H4 (cell line): ENCODE measurements at regions not wholly inside any gene's neighbourhood (a gene's known extent, or its start where the extent isn't known, plus 50 kb on each side); places are given as distances from the start of the nearest gene placed in this dataset.

Experiments
- DNase-seq: peaks from one replicate; pipeline ENCODE4 v3.0.0-alpha.2; 2015; ENCODE audit warnings: low spot score

DNA sequence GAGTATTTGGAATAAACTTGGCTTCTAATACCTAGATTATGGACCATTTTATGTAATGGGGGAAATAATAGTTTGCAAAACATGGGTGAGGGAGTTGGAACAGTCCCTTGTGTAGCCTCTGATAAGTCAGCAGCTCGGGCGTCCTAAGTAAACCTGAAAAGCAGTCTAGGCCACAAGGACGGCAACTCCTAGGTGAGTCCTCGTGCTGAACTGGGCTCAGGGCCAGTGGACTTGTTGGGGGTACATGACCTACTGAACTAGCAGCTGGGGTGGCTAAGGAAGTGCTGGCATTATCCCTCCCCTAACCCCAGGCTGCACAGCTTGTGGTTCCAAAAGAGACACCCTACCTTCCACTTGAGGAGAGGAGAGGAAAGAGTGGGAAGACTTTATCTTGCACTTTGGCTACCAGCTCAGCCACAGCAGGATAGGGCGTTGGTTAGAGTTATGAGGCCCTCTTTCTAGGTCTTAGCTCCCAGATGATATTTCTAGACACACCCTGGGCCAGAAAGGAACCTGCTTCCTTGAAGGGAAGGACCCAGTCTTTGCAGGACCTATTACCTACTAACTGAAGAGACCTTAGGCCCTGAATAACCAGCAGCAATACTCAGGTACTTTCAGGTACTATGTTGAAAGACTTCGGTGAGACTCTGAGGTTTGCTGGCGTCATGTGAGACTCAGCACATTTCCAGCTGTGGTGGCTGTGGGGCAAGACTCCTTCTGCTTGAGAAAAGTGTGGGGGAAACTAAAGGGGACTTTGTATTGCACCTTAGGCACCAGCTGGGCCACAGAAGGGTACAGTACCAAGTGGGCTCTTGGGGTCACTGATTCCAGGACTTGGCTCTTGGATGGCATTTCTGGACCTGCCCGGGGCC is 71.0 kb downstream of the AQP4 start:
- no peak for DNase-seq

DNA sequence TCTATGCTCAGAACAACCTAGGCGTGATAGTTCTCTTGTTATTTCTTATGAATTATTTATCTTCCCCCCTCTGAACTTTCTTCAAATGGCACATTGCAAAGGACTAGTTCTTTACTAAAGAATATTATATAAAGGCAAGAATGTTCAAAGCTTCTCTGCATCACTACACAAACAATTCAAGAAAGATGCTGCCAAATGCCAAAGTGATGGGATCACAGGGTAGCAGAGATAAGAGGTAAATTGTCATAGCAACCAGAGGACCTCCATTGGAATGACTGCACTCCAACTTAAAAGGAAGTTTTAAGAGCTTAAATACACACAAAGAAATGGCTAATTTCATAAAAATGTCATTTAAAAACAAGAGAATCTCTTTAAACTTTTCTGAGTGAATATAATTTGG is 72.8 kb downstream of the AQP4 start:
- no peak for DNase-seq

DNA sequence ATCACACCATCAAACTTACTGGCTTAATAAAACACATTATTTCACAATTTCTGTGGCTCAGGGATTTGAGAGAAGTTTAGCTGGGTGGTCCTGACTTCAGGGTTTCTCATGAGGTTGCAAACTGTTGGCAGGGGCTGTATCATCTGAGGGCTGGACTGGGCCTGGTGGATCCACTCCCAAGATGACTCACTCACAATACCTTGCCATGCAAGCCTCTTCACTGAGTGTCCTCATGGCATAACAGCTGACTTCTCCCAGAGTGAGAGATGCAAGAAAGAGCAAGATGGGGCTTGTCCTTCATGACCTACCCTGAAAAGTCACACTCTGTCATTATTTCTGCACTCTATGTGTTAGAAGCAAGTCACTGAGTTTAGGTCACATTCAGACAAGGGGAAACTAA is 73.8 kb downstream of the AQP4 start:
- no peak for DNase-seq

DNA sequence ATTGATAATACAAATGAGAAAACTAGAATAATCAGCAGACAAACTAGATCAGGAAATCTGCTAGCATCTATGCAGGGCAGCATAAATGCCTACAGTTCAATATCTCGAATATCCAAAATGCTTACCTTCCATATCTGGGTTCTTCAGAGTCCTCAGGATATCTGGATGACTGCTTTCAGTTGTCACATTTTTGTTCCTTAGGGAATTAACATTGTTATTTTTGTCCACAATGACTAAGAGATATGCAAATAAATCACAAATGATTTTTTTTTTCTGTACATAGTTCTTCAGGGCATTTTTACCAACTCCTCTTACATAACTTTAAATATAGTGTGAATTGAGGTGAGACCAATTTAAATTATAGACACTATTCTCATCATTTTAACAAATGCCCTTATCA is 80.9 kb downstream of the AQP4 start:
- no peak for DNase-seq

DNA sequence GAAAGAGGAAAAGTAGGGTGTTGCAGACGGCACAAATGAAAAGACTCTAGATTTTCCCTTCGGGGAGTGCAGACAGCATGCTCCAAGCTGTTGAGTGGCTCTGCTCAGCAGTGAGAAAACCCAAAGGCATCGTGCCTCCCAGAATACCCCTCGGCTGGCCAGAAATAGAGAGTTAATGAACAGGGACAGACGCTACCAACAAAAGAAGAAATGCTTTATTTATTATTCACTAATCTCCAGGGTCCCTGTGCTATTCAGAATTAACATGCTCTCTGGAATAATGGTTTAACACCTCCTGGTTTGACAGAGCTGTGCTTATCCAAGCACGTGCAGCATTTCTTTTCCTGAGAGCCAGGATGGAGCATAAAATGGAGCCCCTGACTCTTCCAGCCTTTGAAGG is 82.3 kb downstream of the AQP4 start:
- DNase-seq, result no peak

DNA sequence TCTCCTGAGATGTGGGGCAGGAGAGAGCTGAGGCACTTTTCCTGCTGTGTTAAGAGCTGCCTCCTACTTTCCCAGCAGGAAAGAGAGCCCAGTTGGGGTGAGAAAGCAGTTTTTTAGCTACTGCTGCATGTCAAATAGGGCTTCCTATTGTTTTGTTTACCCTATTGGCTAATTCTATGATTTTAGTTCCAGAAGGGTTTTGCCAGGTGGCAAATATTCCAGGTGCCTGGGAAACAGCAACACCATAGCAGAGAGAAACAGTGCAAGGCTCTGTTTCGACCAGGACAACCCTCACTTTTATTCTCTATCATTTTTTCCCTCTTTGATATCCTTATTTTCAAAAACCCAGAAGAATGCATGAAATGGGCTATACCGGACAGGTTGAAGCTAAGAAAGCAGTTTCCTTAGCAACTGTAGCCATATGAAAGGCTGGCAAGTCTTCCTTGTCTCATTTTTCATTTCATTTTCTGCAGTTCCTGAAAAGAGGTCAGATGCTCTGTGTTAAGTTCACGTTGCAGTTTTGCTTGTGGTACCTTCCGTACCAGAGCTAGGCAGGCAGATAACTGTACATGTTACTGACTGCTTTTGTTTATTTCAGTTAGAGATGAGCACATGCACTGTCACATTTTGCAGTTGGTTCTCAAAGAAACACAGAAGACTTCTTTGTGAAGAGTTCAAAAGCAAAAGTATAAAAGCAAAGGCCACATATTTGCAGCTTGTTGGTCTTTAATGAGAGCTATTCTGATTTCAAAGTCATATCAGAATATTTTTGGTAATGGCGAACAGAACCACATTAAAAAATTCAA is 84.8 kb downstream of the AQP4 start:
- no peak for DNase-seq

DNA sequence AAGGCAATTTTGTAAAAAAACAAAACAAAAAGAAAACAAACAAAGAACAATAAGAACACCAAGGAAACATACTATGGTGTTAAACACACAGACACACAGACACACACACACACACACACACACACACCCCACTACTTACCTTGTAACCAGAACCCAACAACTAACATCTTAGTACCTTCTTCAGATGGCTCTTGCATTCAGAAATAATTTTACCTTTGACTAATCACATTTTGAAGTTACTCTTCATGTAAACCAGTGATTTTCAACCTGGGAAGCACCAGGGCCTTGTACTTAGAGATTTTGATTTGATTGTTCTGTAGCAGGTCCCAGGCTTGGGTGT is 87.5 kb downstream of the AQP4 start:
- no peak for DNase-seq

DNA sequence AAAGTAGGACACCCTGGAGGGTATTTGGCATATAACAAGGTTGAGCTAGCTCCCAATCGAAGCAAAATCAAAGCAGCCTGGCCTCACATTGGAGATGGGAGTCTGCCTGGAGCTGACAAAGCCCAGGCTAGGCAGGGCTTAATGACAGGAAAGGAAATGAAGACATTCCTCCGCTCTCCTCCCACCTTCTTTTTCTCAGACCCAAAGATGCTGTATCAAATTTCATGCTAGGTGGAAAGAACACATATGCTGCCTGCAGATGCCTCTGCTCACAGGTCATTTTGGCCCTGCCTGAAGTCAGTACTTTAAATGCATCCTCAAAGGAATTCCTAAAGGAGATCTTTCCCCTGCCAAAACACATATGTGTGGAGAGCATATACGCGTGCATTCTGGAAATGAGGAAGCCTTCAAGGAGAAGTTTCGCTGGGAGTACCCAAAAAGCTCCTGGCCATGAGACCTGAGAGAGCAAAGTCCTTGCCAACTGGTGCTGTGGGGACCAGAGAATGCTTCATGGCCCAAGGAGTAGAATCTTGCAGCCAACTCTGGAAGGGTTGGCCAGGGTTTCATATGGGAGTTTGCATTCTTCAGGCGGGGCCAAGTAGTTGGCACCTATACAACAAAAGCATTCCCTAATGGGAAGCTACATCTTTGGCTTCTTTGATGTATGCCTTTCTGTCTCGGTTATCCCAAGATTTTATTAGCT is 88.0 kb downstream of the AQP4 start:
- DNase-seq, result no peak

DNA sequence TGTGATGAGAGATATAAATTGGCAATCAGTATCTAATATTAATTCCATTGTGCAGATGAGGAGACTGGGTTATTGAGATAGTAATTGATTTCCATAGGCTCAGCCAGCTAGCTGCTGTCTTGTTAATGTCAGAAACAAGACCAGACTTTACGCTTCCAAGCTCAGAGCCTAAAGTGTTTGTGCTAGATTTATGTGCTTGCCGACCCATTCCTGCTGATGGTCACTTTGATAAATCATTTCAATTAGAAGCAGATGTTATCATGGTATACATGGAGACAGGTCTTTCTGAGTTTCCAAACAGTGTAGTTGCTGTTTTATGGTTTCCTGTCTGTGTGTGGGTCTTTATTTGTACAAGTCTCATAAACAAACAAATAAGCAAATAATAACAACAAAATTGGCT is 92.8 kb downstream of the AQP4 start:
- DNase-seq, result no peak

DNA sequence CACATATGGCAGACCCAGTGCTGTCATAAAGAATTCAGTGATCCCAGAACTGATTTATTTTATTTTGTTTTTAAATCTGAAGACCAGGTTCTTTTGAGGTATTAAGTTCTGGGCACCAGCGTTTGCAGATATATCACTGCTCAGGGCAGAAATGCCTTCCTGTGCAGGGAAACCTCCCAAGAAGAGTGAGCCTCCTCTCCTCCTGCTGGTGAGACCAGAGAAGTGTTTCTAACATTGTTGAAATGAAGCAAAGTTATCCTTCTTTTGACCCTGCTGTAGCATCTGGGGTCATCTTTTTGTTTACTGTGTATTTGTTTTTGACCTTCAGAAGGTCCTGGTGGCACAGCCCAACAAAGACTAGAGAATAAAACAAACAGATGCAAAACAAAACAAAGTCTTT is 94.0 kb downstream of the AQP4 start:
- DNase-seq, result no peak

DNA sequence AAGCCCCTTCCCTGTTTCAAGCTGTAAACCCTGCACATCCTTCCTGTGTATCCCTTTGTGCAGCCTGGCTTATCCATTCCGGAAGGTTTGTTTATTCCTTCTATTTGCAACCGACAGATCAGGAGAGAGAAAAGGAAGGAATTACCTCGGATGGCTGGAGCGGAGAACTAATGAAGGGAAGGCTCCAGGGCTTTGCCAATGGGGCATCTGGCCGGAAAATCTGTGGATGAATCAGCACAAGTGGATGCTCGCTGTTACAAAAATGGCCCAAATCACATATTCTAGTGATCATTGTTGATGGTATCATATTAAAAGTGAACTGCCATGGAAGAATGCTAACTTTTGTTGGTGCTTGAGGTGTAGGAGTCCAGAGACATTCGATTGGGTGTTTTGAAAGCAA is 97.1 kb downstream of the AQP4 start:
- no peak for DNase-seq

DNA sequence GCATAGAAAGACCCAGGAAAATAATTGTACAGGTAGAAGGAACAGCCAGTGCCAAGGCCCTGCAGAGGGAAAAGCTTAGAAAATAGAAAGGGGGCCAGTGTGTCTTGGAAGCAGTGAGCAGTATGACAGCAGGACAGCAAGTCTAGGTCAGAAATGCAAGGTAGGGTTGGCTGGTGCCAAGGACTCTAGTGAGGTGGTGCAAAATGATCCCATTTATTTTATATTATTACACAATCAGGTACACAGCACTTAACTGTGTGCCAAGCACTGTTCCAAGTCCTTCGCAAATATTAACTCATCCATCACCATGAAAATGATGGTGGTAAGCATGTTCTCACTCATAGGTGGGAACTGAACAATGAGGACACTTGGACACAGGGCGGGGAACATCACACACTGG is 100.0 kb downstream of the AQP4 start:
- DNase-seq, result no peak

DNA sequence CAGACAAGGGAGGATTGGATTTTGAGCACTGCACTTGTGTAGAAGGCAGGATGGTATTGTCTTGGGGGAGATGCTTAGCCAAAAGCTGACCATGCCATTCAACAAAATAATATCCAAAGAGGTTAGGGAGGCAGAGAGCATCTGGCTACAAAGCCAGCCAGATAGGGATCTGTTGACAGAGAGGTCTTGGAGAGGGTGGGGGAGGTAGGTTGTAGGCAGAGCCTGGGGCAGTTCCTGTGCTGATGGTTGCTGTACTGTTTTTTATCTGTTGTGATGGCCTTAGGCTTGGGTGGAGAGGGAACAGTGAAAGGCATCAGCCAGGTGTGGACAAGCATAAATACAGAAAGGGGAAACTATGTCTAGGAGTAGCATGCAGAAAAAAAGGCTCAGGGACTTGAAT is 100.9 kb downstream of the AQP4 start:
- no peak for DNase-seq

DNA sequence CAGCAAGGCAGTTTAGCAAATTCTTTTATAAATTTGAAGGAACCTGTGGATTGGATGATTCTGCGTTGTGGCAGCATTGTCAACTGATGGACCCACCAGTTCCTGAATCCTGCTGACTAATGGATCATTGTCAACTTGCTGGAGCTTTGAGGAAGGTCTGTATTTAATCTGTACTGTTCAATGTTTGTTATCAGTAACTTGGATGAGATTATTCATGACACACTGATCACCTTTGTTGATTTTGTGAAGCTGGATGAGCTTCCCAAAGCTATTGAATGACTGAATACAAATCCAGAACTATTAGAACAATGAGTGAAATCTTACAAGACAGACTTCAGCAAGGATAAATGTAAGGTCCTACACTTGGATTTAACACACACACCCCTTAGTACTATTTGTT is 101.3 kb downstream of the AQP4 start:
- DNase-seq, result no peak

DNA sequence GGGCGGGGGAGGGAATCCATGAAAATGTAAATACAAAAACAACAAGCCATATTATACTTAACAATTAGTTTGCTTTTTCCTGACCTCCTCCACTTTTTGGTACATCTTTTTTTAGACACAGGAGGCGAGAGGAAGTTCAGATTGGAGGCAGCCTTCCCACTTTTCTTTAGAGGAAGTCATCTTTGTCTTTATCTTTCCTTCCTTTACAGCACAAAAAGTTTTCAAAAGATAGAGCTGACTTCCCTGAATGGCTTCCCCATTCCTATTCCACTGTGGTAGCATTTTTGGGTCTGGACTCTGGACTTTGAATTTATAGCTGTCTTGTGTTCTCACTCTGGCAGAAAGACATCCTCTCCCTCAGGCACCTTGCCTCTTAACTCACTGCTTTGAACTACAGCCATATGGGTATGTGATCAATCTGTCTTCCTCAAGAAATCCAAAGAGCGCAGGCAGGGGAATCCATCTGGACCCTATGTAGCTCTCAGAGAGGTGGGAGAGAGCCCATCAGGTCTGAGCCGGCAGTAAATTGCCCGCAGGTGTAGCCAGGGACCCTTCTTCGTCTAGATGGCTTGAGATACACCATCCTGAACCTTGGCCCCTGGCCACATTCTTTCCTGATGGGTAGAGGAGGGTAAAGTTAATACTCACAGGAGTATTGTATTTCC is 101.9 kb downstream of the AQP4 start:
- DNase-seq, result no peak

DNA sequence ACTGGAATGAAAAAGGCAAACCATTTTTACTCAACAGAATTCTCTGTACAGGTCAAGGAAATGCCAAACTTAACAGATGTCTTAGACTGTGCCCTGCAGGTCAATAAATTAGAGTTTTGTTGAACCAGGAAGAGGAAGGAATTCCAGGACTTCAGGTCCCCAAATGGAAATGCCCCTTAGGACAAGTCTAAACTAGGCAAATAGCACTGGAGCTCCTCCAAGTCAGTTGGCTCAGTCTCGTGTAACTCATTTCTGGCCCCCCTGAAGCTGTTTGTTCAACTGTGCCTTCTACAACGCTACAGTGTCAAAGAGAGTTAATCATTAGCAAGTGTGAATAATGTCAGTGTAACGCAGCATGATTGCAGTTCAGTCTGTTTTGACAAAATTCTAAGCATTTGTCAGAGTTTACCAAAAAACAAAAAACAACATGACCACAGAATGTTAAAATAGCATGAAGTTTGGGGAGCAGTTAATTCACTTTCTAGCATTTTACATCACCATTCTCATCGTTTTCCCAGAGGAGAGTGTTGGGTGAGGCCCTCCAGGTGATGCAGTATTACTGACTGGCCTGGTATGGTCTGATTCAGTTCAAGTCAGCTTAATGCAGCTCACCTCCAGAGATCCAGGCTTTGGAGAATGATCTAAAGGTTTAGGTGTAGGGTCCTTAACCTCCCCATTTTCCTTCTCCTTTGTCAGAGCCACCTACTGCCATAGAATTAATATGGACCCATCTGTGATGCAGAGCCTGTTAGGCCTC is 108.1 kb downstream of the AQP4 start:
- DNase-seq, result no peak

DNA sequence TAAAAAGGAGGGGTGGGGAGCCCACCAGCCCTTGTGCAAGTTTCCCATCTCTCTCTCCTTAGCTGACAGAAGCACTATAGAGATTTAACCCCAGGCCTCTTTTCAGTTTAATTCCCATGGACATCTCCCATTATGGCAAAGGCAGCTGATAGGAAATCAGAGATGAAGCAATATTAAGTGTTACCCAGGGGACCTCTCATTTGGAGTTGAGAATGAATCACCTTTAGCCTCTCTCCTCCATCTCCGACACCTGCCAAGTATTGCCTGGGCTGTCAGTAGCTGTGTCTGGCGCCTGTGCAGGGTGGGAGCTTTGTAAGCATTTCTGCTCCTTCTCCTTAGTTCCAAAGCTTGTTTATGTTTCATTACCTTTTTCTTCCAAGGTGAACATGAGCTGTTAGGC is 109.0 kb downstream of the AQP4 start:
- DNase-seq, result no peak

DNA sequence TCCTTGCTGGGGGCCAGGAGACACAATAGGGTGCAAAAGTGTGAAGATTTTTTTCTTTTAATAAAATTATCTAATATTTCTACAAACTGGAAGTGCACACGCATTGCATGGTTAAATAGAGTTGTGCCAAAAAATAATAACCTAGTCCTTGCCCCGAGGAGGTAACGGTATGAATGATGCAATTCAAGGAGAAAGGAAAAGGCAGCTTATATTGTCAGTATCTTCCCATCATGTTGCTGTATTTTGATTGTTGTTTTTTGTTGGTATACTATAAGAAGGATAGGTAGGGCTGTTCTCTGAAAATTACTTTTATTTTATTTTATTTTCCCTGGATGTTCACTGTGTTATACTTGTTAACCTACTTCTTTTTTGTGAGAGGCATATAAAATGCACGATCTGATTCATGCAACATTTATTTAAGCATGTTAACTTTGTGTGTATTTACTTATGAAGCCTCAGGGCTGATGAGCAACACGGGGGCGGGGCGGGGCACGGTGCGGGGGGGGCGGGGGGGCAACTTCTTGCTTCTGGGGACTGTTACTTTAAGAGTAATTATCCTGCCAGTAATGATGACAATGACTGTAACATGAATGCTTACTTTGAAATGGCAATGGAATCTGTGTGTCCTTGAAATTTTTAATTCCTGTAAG is 118.6 kb downstream of the AQP4 start:
- DNase-seq, result peak; percentile 45

DNA sequence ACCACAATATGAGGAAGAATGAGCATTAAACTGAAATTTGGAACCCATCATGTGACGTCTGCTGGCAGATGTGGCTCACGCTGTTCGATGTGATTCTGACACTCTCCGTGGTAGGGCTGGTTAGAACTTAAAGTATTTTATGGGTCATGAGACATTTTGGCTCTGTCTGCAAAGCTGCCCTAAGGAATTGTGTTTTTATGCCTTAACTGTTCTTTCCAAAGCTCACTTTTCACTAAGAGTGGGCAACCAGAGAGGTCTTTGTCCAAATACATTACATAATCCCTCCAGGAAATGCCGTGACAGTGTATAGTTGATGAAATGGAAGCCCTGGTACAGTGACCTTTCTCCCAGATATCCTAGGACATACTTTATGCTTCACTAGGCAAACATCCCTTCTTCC is 119.1 kb downstream of the AQP4 start:
- DNase-seq, result peak; percentile 68

DNA sequence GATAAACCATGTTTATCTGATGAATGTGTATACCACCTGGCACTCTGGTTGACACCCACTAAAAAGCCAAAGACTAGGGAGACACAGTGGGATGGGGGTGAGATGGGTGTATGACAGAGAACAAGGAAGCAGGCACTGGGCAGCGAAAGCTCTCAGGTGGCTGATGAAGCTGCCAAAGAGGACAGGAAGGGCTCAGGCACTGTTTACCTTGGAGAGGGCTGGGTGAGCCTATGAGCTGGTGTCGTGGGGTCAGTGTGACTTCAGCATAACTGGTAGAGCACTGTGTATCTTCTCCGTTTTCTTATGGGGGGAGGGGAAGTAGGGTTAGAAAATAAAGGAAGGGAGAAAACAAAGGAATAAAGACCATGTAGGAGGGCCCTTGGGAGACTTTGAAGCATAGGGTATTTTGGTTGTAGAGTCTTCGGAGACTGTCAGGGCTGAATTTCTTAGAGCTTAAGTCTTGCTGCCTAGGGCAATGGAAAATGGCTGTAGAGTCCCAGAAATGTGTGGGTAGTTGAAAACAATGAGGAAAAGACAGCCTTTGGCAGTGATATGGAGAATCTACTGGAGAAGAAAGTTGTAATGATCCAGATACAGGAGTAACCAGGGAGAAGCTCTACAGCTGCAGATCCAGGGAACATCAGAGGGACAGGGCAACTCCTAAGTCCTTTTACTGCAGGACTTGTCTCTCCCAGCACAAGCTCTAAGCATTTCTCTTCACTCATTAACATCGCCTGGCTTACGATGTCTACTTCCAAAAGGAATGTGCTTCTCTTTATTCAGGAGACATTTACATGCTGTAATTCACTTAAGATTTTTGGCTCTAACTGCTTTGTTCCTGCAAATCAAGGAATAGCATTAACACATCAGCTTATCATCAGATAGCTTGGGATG is 120.0 kb downstream of the AQP4 start:
- DNase-seq, result no peak
